Fibroblast of pulmonary artery (primary cell): ENCODE measurements at regions not wholly inside any gene's neighbourhood (a gene's known extent, or its start where the extent isn't known, plus 50 kb on each side); places are given as distances from the start of the nearest gene placed in this dataset.

Experiments used
- DNase-seq: peaks from one replicate; pipeline ENCODE4 v3.0.0-alpha.2; 2010; ENCODE audit warnings: low read depth
- H3K4me3 ChIP-seq: replicated peaks from 2 replicates; pipeline ENCODE4 v1.5.1; 2011; ENCODE audit warnings: low read depth, mild to moderate bottlenecking, control low read depth, low read length, moderate library complexity
- TF ChIP-seq, protein P1 (sequence below): IDR thresholded peaks from 2 replicates; pipeline ENCODE4 v1.5.1; 2011; ENCODE audit warnings: mild to moderate bottlenecking, control low read depth, low read length, inconsistent platforms; ENCODE audit errors: missing control alignments

DNA sequence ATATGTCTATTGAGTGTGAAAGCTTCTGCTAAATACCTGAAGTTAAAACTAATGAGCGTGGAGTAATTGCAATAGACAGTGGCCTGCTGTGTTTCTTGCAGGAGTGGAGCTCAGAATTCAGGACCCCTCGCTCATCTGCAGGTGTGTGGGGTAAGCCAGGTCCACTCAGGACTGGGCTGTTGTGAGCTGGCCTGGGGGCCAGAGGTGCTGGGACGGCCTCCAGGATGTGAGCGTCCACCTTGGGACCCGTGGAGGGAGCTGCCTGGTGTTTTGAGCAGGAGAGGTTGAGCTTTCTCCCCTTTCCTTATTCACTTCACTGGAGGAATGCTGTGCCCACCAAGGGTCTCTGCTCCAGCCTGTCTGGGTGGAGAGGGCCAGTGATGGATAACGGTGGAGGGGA lies 681.2 kb downstream of the BRD1 start:
- DNase-seq: no peak
- TF ChIP-seq, protein P1, sequence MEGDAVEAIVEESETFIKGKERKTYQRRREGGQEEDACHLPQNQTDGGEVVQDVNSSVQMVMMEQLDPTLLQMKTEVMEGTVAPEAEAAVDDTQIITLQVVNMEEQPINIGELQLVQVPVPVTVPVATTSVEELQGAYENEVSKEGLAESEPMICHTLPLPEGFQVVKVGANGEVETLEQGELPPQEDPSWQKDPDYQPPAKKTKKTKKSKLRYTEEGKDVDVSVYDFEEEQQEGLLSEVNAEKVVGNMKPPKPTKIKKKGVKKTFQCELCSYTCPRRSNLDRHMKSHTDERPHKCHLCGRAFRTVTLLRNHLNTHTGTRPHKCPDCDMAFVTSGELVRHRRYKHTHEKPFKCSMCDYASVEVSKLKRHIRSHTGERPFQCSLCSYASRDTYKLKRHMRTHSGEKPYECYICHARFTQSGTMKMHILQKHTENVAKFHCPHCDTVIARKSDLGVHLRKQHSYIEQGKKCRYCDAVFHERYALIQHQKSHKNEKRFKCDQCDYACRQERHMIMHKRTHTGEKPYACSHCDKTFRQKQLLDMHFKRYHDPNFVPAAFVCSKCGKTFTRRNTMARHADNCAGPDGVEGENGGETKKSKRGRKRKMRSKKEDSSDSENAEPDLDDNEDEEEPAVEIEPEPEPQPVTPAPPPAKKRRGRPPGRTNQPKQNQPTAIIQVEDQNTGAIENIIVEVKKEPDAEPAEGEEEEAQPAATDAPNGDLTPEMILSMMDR: no peak
- H3K4me3 ChIP-seq: no peak overlapping the region

DNA sequence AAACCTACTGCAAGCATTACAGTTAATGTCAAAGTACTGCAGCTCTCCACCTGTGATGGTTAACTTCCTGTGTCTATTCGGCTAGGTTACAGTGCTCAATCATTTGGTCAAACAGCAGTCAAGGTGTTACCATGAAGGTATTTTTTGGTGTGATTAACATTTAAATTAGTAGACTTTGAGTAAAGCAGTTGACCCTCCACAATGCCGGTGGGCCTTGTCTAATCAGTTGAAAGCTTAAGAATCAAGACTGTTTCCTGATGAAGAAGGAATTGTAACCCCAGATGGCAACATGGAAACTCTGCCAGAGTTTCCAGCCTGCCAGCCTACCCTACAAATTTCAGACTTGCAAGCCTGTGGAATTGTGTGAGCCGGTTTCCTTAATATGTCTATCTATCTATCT lies 683.9 kb downstream of the BRD1 start:
- H3K4me3 ChIP-seq: no peak overlapping the region
- DNase-seq: no peak
- TF ChIP-seq, protein P1: no peak

DNA sequence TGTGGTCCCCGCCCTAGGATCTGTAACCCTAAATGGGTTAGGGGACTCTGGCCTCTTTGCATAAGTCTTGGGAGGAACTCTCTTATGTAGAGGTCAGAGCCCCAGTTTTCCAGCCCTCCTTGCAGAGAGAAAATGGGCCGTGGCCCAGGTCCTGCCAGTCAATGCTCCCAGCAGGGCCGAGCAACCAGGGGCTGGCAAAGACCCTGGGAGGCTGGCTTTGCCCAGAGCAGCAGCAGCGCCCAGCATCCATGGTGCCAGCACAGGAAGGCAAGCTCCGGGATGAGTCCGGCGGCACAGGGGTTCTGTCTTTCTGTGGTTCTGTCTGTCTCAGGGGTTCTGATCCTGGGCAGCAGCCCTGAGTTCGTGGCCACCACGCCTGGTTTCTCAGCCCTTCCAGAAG lies 684.8 kb downstream of the BRD1 start:
- TF ChIP-seq, protein P1: no peak
- no peak overlapping the region for H3K4me3 ChIP-seq
- DNase-seq: no peak

DNA sequence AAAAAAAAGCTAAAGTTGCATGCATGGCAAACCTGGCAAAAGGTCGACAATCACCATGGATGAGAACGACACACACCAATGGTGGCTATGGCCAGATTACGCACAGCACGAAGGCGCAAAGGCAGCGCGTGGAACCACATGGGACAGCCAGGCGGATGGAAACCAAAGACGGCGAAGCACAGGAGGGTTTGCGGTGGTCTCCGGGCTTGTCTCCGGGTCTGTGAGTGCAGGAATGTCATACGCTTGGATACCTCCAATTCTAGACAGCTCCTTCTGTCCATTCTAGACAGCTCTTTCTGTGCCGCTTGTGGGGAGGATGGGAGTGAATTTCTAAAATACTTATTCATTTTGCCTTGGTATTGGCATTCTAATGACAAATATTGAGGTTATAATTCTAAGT lies 685.4 kb downstream of the BRD1 start:
- TF ChIP-seq, protein P1: no peak
- no peak for DNase-seq
- H3K4me3 ChIP-seq: no peak overlapping the region

DNA sequence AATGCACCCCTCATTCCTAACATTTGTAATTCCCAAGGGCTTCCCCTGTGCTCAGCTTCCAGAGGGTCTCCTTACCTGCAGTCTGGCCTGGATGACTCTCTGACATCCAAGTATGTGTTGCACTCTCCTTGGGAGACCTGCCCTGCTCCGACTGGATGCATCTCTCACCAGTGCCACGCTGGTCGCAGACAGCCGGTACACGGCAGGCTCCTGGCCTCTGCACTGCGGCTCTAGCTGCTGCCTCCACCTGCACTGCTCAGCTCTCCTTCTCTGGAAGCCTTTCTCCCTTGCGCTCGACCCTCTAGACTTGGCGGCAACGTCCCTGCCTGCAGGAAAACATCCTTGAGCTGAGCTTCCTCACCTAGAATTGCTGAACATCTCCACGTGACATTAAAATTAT lies 685.9 kb downstream of the BRD1 start:
- TF ChIP-seq, protein P1: no peak
- H3K4me3 ChIP-seq: no peak overlapping the region
- DNase-seq: no peak

DNA sequence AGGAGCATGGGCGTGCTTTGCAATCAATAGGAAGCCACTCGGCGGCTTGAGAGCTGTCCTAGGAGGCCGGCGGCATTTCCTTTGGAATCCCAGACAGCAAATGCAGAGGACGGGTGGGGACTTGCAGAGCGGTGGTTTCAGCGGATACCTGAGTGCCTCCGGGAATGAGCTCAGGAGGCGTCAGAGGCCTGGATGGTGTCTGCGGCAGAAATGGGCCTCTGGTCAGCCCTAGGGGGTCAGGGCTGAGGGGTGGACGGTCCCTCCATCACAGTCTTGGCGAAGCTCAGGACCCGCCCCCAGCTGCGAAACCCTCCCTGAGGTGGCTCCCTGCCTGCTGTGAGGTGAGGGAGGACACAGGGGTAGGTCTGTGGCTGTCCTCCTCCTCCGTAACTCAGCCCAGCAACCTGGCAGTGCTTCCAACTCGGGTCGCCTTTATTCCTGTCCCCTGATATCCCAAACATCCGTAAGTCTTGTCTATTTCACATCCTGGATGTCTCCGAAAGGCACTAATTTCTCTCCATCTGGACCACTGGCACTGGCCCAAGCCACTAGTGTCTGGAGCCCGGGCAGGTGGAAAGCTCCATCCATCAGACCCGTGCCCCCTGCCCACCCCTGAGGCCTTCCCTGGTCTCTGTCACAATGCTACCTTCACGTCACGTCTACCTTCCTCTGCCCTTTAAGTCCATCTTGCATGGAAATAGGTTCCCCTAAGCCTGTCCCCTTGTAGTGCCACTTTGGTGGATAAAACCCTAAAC lies 686.6 kb downstream of the BRD1 start:
- TF ChIP-seq, protein P1: no peak

More for the DNA sequence above, 686.6 kb downstream of the BRD1 start:
- DNase-seq: no peak
- no peak overlapping the region for H3K4me3 ChIP-seq
